ENCODE measurements at regions not wholly inside any gene's neighbourhood (a gene's known extent, or its start where the extent isn't known, plus 50 kb on each side); places are given as distances from the start of the nearest gene placed in this dataset.

DNA sequence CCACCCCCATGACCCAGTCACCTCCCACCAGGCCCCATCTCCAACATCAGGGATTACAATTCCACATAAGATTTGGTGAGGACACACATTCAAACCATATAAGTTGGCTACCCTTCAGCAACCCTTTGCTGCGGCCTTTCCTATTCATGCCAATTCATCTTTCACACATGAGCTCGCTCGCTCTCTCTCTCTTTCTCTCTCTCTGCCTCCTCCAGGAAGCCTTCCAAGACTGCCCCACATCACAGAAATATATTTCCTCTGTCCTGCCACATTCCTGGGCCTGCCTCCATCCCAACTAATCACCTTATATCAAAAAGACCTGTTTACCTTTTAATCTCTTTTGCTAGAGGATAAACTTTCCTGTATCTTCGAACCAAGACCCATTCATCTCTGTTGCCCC, 188.9 kb downstream of the TTC32 start:
- no peak overlapping the region for H3K9ac ChIP-seq
- TF ChIP-seq, protein P1, sequence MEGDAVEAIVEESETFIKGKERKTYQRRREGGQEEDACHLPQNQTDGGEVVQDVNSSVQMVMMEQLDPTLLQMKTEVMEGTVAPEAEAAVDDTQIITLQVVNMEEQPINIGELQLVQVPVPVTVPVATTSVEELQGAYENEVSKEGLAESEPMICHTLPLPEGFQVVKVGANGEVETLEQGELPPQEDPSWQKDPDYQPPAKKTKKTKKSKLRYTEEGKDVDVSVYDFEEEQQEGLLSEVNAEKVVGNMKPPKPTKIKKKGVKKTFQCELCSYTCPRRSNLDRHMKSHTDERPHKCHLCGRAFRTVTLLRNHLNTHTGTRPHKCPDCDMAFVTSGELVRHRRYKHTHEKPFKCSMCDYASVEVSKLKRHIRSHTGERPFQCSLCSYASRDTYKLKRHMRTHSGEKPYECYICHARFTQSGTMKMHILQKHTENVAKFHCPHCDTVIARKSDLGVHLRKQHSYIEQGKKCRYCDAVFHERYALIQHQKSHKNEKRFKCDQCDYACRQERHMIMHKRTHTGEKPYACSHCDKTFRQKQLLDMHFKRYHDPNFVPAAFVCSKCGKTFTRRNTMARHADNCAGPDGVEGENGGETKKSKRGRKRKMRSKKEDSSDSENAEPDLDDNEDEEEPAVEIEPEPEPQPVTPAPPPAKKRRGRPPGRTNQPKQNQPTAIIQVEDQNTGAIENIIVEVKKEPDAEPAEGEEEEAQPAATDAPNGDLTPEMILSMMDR (conservative IDR thresholded peaks at IDR 0.05; ENCODE audit: low read depth, low read length): no peak
- peaks cover 3% of the 10 kb centered on the region for H3K4me1 ChIP-seq (ENCODE audit: low read depth, poor library complexity, severe bottlenecking)
- H3K4me2 ChIP-seq: no peak overlapping the region
- H3K27ac ChIP-seq: no peak overlapping the region
- H3K27me3 ChIP-seq (ENCODE audit: insufficient read depth, low read depth): no peaks in the 10 kb centered on the region
- H2AFZ ChIP-seq (ENCODE audit: low read depth): no peak overlapping the region
- H3K4me3 ChIP-seq (IDR thresholded peaks at IDR 0.05; ENCODE audit: insufficient read depth, low read depth, low read length): no peak overlapping the region
- no peaks in the 10 kb centered on the region for H3K36me3 ChIP-seq (ENCODE audit: insufficient read depth)
- H3K79me2 ChIP-seq (ENCODE audit: insufficient read depth, low read depth): no peaks in the 10 kb centered on the region
- H4K20me1 ChIP-seq (ENCODE audit: insufficient read depth): no peaks in the 10 kb centered on the region

DNA sequence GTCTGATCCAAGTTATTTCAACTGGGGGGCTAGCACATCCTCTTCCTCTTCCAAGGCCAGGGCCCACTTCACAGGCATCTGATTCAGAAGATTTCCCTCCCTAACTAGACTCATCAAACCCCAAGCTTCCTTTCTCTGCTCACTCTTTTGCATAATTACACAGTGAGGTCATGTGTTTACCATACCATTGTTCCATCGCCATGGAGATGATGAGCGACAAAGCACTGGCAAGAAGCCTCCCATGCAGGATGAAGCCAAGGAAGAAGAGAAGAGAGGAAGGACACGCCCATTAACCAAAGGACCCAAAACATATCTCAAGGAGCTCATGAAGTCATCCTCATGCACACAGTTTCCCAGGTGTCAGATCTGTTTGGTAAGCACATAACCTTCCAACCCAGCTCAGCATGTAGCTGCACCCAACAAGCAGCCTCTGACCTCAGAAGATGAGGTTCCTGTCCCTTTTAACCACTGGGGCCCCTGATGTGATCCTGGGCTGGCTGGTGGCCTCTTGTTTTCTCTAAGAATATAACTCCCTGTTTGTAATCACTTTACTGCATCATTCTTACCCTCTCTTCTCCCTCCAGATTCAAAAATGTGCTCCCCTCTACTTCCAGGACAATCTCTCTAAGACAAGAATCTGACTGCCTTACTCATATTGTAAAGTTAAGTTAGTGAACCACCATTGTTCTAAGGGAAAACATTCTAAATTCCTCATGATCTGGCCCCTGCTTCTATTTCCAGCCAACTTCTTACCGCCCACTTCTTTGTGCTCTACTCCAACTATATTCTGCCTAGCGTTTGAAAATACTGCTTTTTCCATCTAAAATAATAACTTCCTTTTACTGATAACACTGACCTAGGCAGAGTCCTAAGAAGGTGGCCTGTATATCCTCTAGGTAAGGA, 190.1 kb downstream of the TTC32 start:
- Histone ChIP-seq H4K20me1 (ENCODE audit: insufficient read depth) (no peaks in the 10 kb centered on the region), H3K79me2 (ENCODE audit: insufficient read depth, low read depth) (no peaks in the 10 kb centered on the region), H3K27ac (no peak overlapping the region), H3K9ac (no peak overlapping the region), H3K4me3 (IDR thresholded peaks at IDR 0.05; ENCODE audit: insufficient read depth, low read depth, low read length) (no peak overlapping the region), H3K4me1 (ENCODE audit: low read depth, poor library complexity, severe bottlenecking) (peaks cover 3% of the 10 kb centered on the region), H3K36me3 (ENCODE audit: insufficient read depth) (no peaks in the 10 kb centered on the region), H3K27me3 (ENCODE audit: insufficient read depth, low read depth) (no peaks in the 10 kb centered on the region), H3K4me2 (no peak overlapping the region), H2AFZ (ENCODE audit: low read depth) (no peak overlapping the region)
- TF ChIP-seq, protein P1 (conservative IDR thresholded peaks at IDR 0.05; ENCODE audit: low read depth, low read length): no peak

DNA sequence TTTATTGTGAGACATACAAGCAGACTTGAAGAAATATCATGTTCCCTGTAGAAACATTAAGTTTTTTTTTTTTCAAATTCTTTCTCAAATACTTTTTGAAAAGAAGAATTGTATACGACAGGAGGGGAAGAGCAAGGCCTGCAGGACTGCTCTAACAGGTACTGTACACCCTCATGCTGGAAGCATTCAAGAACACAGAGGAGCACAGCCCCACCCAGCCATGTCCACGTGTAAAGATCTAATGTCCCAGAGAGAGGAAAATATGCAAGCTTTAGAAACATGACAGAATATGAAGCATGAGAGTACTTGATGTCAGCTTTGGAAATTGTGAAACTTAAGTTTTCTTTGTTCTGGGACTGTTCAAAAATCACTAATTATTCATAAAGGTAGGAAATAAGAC, 191.6 kb downstream of the TTC32 start:
- H3K79me2 ChIP-seq (ENCODE audit: insufficient read depth, low read depth): no peaks in the 10 kb centered on the region
- peaks cover 3% of the 10 kb centered on the region for H3K4me1 ChIP-seq (ENCODE audit: low read depth, poor library complexity, severe bottlenecking)
- H3K27me3 ChIP-seq (ENCODE audit: insufficient read depth, low read depth): no peaks in the 10 kb centered on the region
- H3K9ac ChIP-seq: no peak overlapping the region
- TF ChIP-seq, protein P1 (conservative IDR thresholded peaks at IDR 0.05; ENCODE audit: low read depth, low read length): no peak
- H3K36me3 ChIP-seq (ENCODE audit: insufficient read depth): no peaks in the 10 kb centered on the region
- H3K27ac ChIP-seq: no peak overlapping the region
- H3K4me2 ChIP-seq: no peak overlapping the region
- no peaks in the 10 kb centered on the region for H4K20me1 ChIP-seq (ENCODE audit: insufficient read depth)
- H2AFZ ChIP-seq (ENCODE audit: low read depth): no peak overlapping the region
- no peak overlapping the region for H3K4me3 ChIP-seq (IDR thresholded peaks at IDR 0.05; ENCODE audit: insufficient read depth, low read depth, low read length)

DNA sequence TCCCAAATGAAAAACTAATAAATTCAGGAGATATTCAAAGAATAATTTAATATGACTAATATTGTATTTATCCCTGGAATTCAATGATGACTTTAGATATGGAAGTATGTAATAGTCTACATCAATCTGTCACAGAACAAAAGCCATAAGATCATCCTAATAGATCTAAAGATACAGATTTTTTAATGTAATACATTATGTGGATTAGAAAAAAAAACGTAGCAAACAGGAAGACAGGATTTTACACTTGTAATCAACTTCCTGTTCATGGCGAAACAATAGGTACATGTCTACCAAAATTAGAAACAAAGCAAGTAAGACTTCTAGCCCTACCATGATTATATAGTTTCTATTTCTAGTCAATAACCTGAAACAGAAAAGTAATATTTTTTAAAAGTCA, 192.2 kb downstream of the TTC32 start:
- H3K9ac ChIP-seq: no peak overlapping the region
- H4K20me1 ChIP-seq (ENCODE audit: insufficient read depth): no peaks in the 10 kb centered on the region
- H3K27me3 ChIP-seq (ENCODE audit: insufficient read depth, low read depth): no peaks in the 10 kb centered on the region
- no peaks in the 10 kb centered on the region for H3K79me2 ChIP-seq (ENCODE audit: insufficient read depth, low read depth)
- no peak overlapping the region for H3K4me2 ChIP-seq
- H3K4me3 ChIP-seq (IDR thresholded peaks at IDR 0.05; ENCODE audit: insufficient read depth, low read depth, low read length): no peak overlapping the region
- H2AFZ ChIP-seq (ENCODE audit: low read depth): no peak overlapping the region
- H3K4me1 ChIP-seq (ENCODE audit: low read depth, poor library complexity, severe bottlenecking): peaks cover 3% of the 10 kb centered on the region
- no peak overlapping the region for H3K27ac ChIP-seq
- no peaks in the 10 kb centered on the region for H3K36me3 ChIP-seq (ENCODE audit: insufficient read depth)
- TF ChIP-seq, protein P1 (conservative IDR thresholded peaks at IDR 0.05; ENCODE audit: low read depth, low read length): no peak

Data from KMS-11 (cell line).